Coronary artery (tissue), 2 donors: ENCODE measurements at regions not wholly inside any gene's neighbourhood (a gene's known extent, or its start where the extent isn't known, plus 50 kb on each side); places are given as distances from the start of the nearest gene placed in this dataset.

Experiments used
- DNase-seq: peaks from one replicate; pipeline ENCODE4 v3.0.0-alpha.2; 2017; ENCODE audit warnings: low spot score
- H3K27ac ChIP-seq, 2 donors: fragments of 200-600 bp; sonication (generic); one replicate each; pipeline ENCODE4 v1.5.1; 2016 to 2019
- H3K4me3 ChIP-seq: fragments of 200-600 bp; sonication (generic); 2 replicates; pipeline ENCODE4 v1.5.1; 2016; ENCODE audit warnings: mild to moderate bottlenecking, moderate library complexity
- CTCF ChIP-seq: fragments of 200-600 bp; sonication (generic); IDR thresholded peaks from one replicate; pipeline ENCODE4 v1.5.1; 2019; ENCODE audit warnings: antibody characterized with exemption

GRCh38 chr4:130896920-130897319 is 1801.0 kb downstream of the C4orf33 start:
- no peak overlapping the region for H3K27ac ChIP-seq
- no peak overlapping the region for H3K4me3 ChIP-seq
- DNase-seq: no peak
- TF ChIP-seq CTCF: no peak

- no peak overlapping the region for H3K27ac ChIP-seq
- no peak for DNase-seq
- TF ChIP-seq CTCF: no peak
- H3K4me3 ChIP-seq: no peak overlapping the region
Observed at GRCh38 chr4:130901321-130901720, 1805.4 kb downstream of the C4orf33 start.

- DNase-seq: no peak
- H3K4me3 ChIP-seq: no peak overlapping the region
- no peak for TF ChIP-seq CTCF
Observed at GRCh38 chr4:130922955-130923354, 1827.0 kb downstream of the C4orf33 start.

GRCh38 chr4:130955520-130955919 is 1859.6 kb downstream of the C4orf33 start:
- H3K27ac ChIP-seq: no peak overlapping the region
- H3K4me3 ChIP-seq: no peak overlapping the region
- no peak for DNase-seq
- TF ChIP-seq CTCF: no peak

More at GRCh38 chr4:130922955-130923354, 1827.0 kb downstream of the C4orf33 start:
- H3K27ac ChIP-seq: no peak overlapping the region

GRCh38 chr4:130985371-130985770 is 1889.4 kb downstream of the C4orf33 start:
- no peak for TF ChIP-seq CTCF
- H3K27ac ChIP-seq: no peak overlapping the region

GRCh38 chr4:130995988-130996387 is 1900.0 kb downstream of the C4orf33 start:
- no peak for DNase-seq
- Histone ChIP-seq H3K27ac (no peak overlapping the region), H3K4me3 (no peak overlapping the region)
- no peak for TF ChIP-seq CTCF

More at GRCh38 chr4:130985371-130985770, 1889.4 kb downstream of the C4orf33 start:
- DNase-seq: no peak
- H3K4me3 ChIP-seq: no peak overlapping the region

GRCh38 chr4:131001371-131001770 is 1905.4 kb downstream of the C4orf33 start:
- DNase-seq: no peak
- no peak overlapping the region for H3K27ac ChIP-seq
- no peak overlapping the region for H3K4me3 ChIP-seq
- TF ChIP-seq CTCF: no peak
